ENCODE measurements at regions not wholly inside any gene's neighbourhood (a gene's known extent, or its start where the extent isn't known, plus 50 kb on each side); places are given as distances from the start of the nearest gene placed in this dataset.

GRCh38 chr9:107948086-107948485, 458.5 kb upstream of the KLF4 start:
- no peak for TF ChIP-seq POLR2A (IDR thresholded peaks at IDR 0.05)
- TF ChIP-seq, protein P1, sequence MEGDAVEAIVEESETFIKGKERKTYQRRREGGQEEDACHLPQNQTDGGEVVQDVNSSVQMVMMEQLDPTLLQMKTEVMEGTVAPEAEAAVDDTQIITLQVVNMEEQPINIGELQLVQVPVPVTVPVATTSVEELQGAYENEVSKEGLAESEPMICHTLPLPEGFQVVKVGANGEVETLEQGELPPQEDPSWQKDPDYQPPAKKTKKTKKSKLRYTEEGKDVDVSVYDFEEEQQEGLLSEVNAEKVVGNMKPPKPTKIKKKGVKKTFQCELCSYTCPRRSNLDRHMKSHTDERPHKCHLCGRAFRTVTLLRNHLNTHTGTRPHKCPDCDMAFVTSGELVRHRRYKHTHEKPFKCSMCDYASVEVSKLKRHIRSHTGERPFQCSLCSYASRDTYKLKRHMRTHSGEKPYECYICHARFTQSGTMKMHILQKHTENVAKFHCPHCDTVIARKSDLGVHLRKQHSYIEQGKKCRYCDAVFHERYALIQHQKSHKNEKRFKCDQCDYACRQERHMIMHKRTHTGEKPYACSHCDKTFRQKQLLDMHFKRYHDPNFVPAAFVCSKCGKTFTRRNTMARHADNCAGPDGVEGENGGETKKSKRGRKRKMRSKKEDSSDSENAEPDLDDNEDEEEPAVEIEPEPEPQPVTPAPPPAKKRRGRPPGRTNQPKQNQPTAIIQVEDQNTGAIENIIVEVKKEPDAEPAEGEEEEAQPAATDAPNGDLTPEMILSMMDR (IDR thresholded peaks at IDR 0.05): no peak
- DNase-seq: no peak
- no peak for ATAC-seq
- Histone ChIP-seq H3K36me3 (no peaks in the 10 kb centered on the region), H3K9me3 (no peaks in the 10 kb centered on the region), H3K4me1 (no peaks in the 10 kb centered on the region), H3K4me3 (no peak overlapping the region), H3K27ac (no peak overlapping the region), H3K27me3 (no peaks in the 10 kb centered on the region)
- intact Hi-C loops (cut with DNase I): no loop called here
- WGBS (ENCODE audit: insufficient coverage, low coverage, low lambda C conversion rate, missing lambda C conversion rate): 62% methylated on average over 6 of the region's 6 CpGs

DNA sequence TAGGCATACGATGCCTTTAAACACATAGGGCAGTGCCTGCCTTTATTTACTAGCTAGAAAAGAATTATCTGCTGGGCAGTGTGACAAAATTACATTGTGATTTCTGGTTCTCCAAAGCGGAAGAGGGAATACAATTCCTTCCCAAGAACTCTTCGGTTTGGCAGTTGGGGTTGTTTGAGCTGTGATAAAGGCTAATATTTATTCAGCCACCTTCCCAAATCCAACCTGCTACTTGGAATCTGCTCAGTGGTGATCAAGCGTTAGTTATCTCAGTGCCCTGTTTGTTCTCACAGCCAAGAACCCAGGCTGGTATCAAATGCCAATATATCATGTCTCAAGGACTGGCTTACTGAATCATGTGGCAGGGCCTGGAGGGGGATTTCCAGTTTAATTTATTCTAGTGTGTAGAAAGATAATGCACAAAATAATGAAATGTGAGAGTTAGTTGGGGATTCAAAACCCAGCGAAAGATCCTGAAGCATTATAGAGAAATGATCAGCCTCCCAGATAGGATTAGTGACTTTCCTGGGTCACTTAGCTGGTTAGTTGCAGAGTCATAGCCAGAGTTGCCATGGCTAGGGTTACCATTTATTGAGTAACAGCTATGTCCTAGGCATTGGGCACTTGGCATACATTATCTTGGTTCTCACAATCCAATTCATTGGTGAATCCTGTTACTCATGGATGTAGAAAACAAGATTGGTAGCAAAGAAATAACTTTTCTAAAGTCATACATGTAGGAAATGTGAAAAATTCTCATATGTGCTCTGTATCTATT, 457.0 kb upstream of the KLF4 start:
- no peak overlapping the region for H3K4me3 ChIP-seq
- peak in 2 of 4 donors; percentile 32 to 53 for ATAC-seq
- TF ChIP-seq, protein P1 (IDR thresholded peaks at IDR 0.05): no peak
- TF ChIP-seq POLR2A (IDR thresholded peaks at IDR 0.05): no peak
- intact Hi-C loops (cut with DNase I): no loop called here
- H3K36me3 ChIP-seq: no peaks in the 10 kb centered on the region
- no peak overlapping the region for H3K27ac ChIP-seq
- no peak for DNase-seq
- no peaks in the 10 kb centered on the region for H3K4me1 ChIP-seq
- WGBS (ENCODE audit: insufficient coverage, low coverage, low lambda C conversion rate, missing lambda C conversion rate): 53% methylated on average over 5 of the region's 5 CpGs
- H3K9me3 ChIP-seq: no peaks in the 10 kb centered on the region
- H3K27me3 ChIP-seq: no peaks in the 10 kb centered on the region

DNA sequence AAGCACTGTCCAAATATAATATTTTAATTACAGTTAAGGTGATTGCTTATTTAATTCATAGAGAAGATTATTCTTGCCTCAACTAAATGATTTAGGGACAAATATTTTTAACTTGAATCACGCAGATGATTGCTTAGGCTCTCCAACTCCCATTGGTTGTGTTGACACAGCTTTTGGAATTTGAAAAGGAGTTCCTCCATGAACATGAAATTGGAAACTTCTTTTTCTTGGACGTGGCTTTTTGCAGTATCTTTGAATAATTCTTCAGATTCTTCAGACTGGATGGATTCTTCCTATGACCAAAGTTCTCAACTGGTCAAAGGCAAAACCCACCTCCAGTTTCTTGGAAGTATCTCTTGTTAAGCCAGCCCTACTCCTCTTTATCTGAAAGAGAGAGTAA, 456.4 kb upstream of the KLF4 start:
- no peak overlapping the region for H3K27ac ChIP-seq
- DNase-seq: no peak
- intact Hi-C loops (cut with DNase I): no loop called here
- WGBS (ENCODE audit: insufficient coverage, low coverage, low lambda C conversion rate, missing lambda C conversion rate): 66% methylated on average over 2 of the region's 2 CpGs
- H3K27me3 ChIP-seq: no peaks in the 10 kb centered on the region
- H3K9me3 ChIP-seq: no peaks in the 10 kb centered on the region
- ATAC-seq: no peak
- H3K4me3 ChIP-seq: no peak overlapping the region
- TF ChIP-seq, protein P1 (IDR thresholded peaks at IDR 0.05): no peak
- no peak for TF ChIP-seq POLR2A (IDR thresholded peaks at IDR 0.05)
- no peaks in the 10 kb centered on the region for H3K4me1 ChIP-seq
- no peaks in the 10 kb centered on the region for H3K36me3 ChIP-seq

- Histone ChIP-seq H3K4me1 (no peaks in the 10 kb centered on the region), H3K36me3 (no peaks in the 10 kb centered on the region), H3K27ac (no peak overlapping the region), H3K4me3 (no peak overlapping the region), H3K9me3 (no peaks in the 10 kb centered on the region), H3K27me3 (no peaks in the 10 kb centered on the region)
- ATAC-seq: no peak
- DNase-seq: no peak
- intact Hi-C loops (cut with DNase I): no loop called here
- 83% methylated on average over 2 of the region's 2 CpGs for WGBS (ENCODE audit: insufficient coverage, low coverage, low lambda C conversion rate, missing lambda C conversion rate)
- TF ChIP-seq, protein P1 (IDR thresholded peaks at IDR 0.05): no peak
Observed at GRCh38 chr9:107945493-107945892, 455.9 kb upstream of the KLF4 start.

Measured in right lobe of liver (tissue), 6 donors.